ENCODE measurements at regions not wholly inside any gene's neighbourhood (a gene's known extent, or its start where the extent isn't known, plus 50 kb on each side); places are given as distances from the start of the nearest gene placed in this dataset.

- TF ChIP-seq, protein P1, sequence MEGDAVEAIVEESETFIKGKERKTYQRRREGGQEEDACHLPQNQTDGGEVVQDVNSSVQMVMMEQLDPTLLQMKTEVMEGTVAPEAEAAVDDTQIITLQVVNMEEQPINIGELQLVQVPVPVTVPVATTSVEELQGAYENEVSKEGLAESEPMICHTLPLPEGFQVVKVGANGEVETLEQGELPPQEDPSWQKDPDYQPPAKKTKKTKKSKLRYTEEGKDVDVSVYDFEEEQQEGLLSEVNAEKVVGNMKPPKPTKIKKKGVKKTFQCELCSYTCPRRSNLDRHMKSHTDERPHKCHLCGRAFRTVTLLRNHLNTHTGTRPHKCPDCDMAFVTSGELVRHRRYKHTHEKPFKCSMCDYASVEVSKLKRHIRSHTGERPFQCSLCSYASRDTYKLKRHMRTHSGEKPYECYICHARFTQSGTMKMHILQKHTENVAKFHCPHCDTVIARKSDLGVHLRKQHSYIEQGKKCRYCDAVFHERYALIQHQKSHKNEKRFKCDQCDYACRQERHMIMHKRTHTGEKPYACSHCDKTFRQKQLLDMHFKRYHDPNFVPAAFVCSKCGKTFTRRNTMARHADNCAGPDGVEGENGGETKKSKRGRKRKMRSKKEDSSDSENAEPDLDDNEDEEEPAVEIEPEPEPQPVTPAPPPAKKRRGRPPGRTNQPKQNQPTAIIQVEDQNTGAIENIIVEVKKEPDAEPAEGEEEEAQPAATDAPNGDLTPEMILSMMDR (IDR thresholded peaks at IDR 0.05), result no peak
- TF ChIP-seq POLR2A (IDR thresholded peaks at IDR 0.05), result no peak
Measured at GRCh38 chr2:129711816-129712675, 267.4 kb upstream of the RAB6C start.

Measured in testis (tissue), 2 donors.